GM21447 (cell line): ENCODE measurements at regions not wholly inside any gene's neighbourhood (a gene's known extent, or its start where the extent isn't known, plus 50 kb on each side); places are given as distances from the start of the nearest gene placed in this dataset.

Source experiments
- ATAC-seq: cut with Tn5 transposase; IDR thresholded peaks from one replicate; pipeline ENCODE4 v1.9.1; 2021; ENCODE audit not compliant: unreplicated experiment

- no peak for ATAC-seq
These were observed 244.4 kb downstream of the LRRIQ3 start for GRCh38 chr1:73953586-73953985.

- no peak for ATAC-seq
These were observed 244.8 kb downstream of the LRRIQ3 start for GRCh38 chr1:73953186-73953585.

DNA sequence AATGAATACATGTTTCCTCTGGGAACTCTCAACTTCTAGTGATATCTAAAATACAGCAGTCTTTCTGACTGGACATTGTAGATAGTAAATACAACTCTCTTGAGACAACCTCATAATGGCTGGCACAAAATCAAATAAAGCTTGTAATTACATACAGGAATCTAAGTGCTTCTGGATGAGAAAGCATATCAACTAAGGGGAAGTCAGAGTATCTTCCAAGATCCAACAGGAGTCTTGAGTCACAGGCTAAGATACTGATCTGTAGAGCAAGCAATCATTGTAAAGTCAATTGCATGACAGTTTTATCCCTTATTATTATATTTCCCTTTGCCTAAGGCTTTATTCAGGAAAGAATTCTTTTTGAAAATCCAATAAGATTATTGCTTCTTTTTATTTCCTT lies 249.9 kb downstream of the LRRIQ3 start:
- ATAC-seq, result no peak

- no peak for ATAC-seq
These were observed 251.0 kb downstream of the LRRIQ3 start for GRCh38 chr1:73947009-73947408.

DNA sequence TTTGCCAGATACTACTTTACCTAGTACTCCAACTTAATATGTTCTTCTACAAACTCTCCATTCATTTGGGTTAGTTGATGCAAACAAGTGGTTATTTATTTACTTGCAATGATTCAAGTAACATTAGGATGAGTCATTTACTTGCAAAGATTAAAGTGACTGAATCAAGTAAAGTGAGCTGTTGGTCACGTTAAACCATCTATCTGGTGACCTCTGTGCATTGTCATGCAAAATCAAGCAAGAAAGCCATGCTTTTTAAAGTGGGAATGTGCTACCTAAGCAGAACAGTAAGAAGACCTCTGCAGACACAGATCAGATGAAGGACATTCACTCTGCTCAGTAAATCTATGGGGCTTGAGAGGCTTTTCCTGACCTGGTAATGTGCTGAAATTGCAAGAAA lies 254.7 kb downstream of the LRRIQ3 start:
- ATAC-seq, result no peak

- no peak for ATAC-seq
These were observed 267.7 kb downstream of the LRRIQ3 start for GRCh38 chr1:73930293-73930692.

- no peak for ATAC-seq
These were observed 283.0 kb downstream of the LRRIQ3 start for GRCh38 chr1:73914951-73915350.

GRCh38 chr1:73913025-73913424 lies 285.0 kb downstream of the LRRIQ3 start:
- ATAC-seq, result no peak

GRCh38 chr1:73911849-73912248 lies 286.1 kb downstream of the LRRIQ3 start:
- ATAC-seq, result no peak

GRCh38 chr1:73910466-73910865 lies 287.5 kb downstream of the LRRIQ3 start:
- no peak for ATAC-seq

GRCh38 chr1:73910062-73910461 lies 287.9 kb downstream of the LRRIQ3 start:
- ATAC-seq, result no peak

DNA sequence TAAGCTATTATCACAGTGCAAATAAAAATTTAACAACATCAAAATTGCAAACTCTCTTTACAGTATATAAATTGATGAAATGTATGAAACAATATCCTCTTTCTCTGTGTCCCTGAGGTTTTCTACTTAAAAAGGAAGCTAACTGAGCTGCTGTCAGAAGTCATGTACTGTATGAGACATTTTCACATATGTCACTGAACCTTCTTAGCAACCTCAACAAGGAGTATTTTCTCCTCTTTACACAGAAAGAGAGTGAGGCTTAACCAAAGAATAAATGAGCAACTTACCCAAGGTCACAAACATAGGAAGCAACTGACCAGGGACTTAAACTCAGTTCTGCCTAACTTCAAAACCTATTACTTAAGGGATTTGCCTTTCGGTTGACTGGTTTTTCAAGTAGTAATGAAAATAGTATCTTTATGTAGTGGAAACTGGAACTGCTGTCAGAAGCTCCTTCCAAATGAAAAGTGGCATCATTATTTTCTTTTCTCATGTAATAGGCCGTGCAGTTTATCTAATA lies 288.9 kb downstream of the LRRIQ3 start:
- ATAC-seq, result no peak

DNA sequence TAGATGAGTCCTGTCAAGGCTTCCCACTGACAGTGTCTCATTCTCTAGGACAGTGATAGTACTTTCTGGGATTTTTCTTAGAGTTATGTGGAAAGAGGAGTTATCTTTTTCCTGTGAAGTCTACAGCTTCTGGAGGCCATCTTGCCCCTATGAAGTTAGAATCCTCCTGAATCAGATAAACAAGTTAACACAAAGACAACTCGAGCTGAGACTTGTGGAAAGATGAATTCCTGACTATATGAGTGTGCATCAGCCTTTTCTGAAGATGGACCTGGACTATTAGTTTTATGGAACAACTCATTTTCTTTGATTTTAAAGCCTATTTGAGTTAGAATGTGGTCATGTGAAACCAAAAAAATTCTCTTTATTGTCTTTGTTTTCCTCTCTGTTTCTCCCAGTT lies 290.9 kb downstream of the LRRIQ3 start:
- ATAC-seq, result no peak

- ATAC-seq, result no peak
These were observed 294.9 kb downstream of the LRRIQ3 start for GRCh38 chr1:73903092-73903491.

DNA sequence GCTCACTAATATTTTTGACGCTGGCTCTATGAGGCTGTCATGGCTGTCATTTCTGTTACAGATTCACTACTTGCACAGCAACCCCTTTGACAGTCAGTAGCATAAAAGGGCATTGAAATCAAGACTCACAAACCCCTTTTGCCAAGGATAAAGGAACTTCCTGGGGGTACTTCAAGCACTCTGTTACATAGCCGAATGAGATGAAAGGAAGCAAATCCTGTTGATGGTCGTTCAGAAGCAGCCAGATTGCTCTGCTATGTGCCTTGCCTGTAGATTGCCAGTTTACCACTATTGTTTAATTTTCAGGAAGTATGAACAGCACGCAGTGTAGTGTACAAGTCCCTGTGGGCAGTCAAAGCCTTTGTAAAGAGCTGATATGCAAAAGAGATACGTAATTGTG lies 296.2 kb downstream of the LRRIQ3 start:
- ATAC-seq, result no peak

GRCh38 chr1:73899311-73899710 lies 298.7 kb downstream of the LRRIQ3 start:
- no peak for ATAC-seq

- ATAC-seq, result no peak
These were observed 299.4 kb downstream of the LRRIQ3 start for GRCh38 chr1:73898540-73898939.

GRCh38 chr1:73887412-73887811 lies 310.6 kb downstream of the LRRIQ3 start:
- no peak for ATAC-seq

DNA sequence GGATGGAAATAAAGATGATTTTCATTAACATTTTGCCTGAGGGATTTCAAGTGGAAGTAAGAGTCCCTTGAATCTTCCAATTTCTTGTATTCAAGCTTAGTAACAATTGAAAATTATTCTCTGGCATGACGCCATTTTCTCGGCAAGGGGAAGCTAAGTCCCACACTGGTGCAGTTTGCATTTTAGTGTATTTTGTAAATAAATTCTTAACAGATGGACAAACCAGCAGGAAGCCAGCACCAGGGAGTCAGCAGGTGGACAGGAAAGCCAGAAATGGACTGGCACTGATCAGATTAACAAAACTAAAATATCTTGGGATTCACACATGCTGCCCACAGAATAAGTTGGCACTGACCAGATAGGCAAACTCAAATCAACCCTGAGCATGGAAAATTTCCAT lies 311.3 kb downstream of the LRRIQ3 start:
- ATAC-seq, result no peak

DNA sequence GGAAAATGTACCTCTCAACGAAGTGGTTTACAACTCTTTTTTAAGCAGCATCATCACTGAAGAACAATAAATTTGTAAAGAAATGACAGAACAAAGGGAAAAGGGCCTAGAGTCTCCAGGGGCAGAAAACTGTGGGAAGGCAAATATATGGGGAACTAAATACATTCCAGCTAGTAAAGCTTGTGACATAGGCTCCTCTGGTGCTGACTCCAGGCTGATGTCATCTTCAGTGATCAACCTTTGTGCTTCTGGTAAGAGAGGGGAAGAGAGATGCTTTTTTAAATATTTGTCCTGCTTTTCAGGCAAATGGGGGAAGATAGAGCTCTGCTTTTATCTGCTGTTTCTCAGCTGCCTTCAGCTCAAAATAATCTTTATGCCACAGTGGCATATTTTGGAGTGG lies 323.2 kb downstream of the LRRIQ3 start:
- no peak for ATAC-seq

DNA sequence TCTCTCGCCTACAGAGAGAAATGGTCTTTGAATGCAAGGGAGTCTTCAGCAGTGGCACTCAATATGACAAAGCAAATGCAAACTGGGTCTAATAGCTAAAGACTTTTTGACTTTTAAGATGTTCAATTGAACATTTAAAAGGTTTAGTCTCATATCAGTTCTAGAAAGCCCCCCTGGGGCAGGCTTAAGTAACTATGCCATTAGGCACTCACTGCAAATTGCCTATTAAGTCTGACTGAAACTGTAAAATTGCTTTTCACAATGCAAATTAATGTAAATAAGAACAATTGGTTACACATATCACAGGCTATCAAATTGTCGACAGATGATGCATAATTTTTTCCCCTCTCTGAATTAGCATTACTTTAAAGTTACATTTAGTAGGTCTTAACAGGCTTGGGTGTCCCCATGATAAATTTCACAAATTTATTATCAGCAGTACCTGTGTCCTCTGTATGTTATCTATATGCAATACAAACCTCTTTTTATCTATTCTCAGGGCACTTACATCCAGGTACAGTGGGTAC lies 329.1 kb downstream of the LRRIQ3 start:
- no peak for ATAC-seq

DNA sequence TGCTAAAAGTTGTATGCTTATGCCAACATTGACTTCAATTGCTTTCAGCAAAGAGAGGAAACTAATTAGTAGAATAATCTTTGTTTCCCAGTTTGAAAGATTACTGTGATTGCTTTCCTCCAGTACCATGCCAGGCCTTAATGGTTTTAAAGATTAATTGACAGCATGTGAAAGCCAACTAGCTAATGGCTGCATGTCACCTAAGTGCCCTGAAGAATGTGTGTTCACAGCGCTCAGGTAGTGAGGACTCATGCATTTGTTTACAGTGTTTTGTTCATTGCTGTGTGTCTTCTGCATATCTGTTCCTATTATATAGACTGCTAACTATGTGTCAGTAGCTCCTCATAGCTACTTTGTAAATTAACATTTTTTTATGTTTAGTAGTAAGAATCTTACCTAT lies 335.6 kb downstream of the LRRIQ3 start:
- ATAC-seq, result no peak

- no peak for ATAC-seq
These were observed 337.5 kb downstream of the LRRIQ3 start for GRCh38 chr1:73860421-73860950.
